K562 (cell line): ENCODE measurements at regions not wholly inside any gene's neighbourhood (a gene's known extent, or its start where the extent isn't known, plus 50 kb on each side); places are given as distances from the start of the nearest gene placed in this dataset.

Source experiments
- CC2D1A ChIP-seq: fragments of 450-650 bp; IDR thresholded peaks from 2 replicates; pipeline ENCODE4 v1.6.1; 2017; ENCODE audit warnings: mild to moderate bottlenecking
- CTCF ChIP-seq, 3 experiments: IDR thresholded peaks in 2 of 3; conservative IDR thresholded peaks in 1 of 3; 2 replicates each; pipeline ENCODE4 v1.5.1; 2011 to 2012; ENCODE audit warnings: low read length in 3 of 3, mild to moderate bottlenecking in 3 of 3, control low read depth in 2 of 3, improper control_type of control experiment in 1 of 3, inconsistent platforms in 1 of 3, low read depth in 1 of 3, mixed read lengths in 1 of 3, moderate library complexity in 1 of 3; ENCODE audit not compliant: insufficient read depth in 2 of 3
- HINFP ChIP-seq: fragments of 450-650 bp; conservative IDR thresholded peaks from 2 replicates; pipeline ENCODE4 v1.6.1; 2016; ENCODE audit warnings: missing genetic modification characterization, low read depth, mild to moderate bottlenecking, control low read depth, missing compliant biosample characterization
- RAD21 ChIP-seq, 2 experiments: fragments of 250-450 bp in 1 of 2; fragments of 450-650 bp in 1 of 2; sonication (Bioruptor Pico) in 1 of 2; formaldehyde crosslinking in 1 of 2; IDR thresholded peaks in 1 of 2; conservative IDR thresholded peaks in 1 of 2; 2 replicates each; pipeline versions ENCODE4 v1.4.0 to v1.8.0; 2020 to 2022; ENCODE audit warnings: mild to moderate bottlenecking in 2 of 2, moderate library complexity in 1 of 2
- REST ChIP-seq, 2 experiments: fragments of 450-650 bp; formaldehyde crosslinking in 1 of 2; IDR thresholded peaks; 2 replicates each; pipeline versions ENCODE4 v1.4.0 to v1.6.1; 2014 to 2020; ENCODE audit warnings: mild to moderate bottlenecking in 2 of 2, borderline replicate concordance in 1 of 2, low read depth in 1 of 2
- ZNF263 ChIP-seq: sonication (generic); formaldehyde crosslinking; IDR thresholded peaks from 2 replicates; pipeline ENCODE4 v1.8.0; 2022; ENCODE audit warnings: mild to moderate bottlenecking, missing genetic modification reagents, borderline replicate concordance

GRCh38 chr2:41869542-41870264 lies 178.1 kb upstream of the PKDCC start (continued):
- TF ChIP-seq REST (IDR thresholded peaks at IDR 0.05; ENCODE audit: borderline replicate concordance) (peak; percentile 84), REST (CRISPR knock-in tag; IDR thresholded peaks at IDR 0.05; ENCODE audit: low read depth) (no peak), RAD21 (CRISPR knock-in tag; conservative IDR thresholded peaks at IDR 0.05 in 1 of 2, IDR thresholded peaks at IDR 0.05 in 1 of 2) (peak; percentile 96 to 97), CC2D1A (peak; percentile 75), ZNF263 (CRISPR knock-in tag) (peak; percentile 78; the same call in 1 of the 2 replicates), HINFP (tag) (no peak), CTCF (IDR thresholded peaks at IDR 0.05 in 2 of 3, conservative IDR thresholded peaks at IDR 0.05 in 1 of 3; ENCODE audit: insufficient read depth in 2 of 3, low read depth in 1 of 3, low read length in 3 of 3) (peak; percentile 80 to 90 (median 80))
